ENCODE measurements at regions not wholly inside any gene's neighbourhood (a gene's known extent, or its start where the extent isn't known, plus 50 kb on each side); places are given as distances from the start of the nearest gene placed in this dataset.

GRCh38 chr17:12438212-12438611, 227.5 kb upstream of the MYOCD start:
- no peak for DNase-seq

GRCh38 chr17:12438813-12439586, 226.7 kb upstream of the MYOCD start:
- DNase-seq, result no peak

GRCh38 chr17:12445331-12445730, 220.4 kb upstream of the MYOCD start:
- DNase-seq, result no peak

GRCh38 chr17:12457493-12457892, 208.2 kb upstream of the MYOCD start:
- no peak for DNase-seq

- DNase-seq, result no peak
Measured at GRCh38 chr17:12459736-12460135, 206.0 kb upstream of the MYOCD start.

DNA sequence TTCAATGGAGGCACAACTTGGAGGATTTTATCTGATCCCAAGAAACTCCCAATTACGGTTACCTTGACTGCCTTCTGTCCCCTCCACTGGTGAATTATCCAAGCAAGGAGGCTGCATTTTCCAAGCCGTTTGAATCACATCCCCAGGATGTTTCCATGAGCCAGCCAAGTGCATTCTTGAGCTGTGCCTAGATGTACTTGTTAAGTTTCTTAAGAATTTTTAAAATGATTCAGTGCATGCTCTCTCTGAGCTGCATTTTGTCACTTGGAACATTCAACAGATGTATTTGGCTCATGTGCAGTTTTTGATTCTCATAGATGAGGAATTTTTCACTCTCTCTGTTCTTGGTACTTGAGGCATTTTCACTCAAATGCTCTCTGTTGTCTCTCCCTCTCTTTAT, 202.6 kb upstream of the MYOCD start:
- no peak for DNase-seq

DNA sequence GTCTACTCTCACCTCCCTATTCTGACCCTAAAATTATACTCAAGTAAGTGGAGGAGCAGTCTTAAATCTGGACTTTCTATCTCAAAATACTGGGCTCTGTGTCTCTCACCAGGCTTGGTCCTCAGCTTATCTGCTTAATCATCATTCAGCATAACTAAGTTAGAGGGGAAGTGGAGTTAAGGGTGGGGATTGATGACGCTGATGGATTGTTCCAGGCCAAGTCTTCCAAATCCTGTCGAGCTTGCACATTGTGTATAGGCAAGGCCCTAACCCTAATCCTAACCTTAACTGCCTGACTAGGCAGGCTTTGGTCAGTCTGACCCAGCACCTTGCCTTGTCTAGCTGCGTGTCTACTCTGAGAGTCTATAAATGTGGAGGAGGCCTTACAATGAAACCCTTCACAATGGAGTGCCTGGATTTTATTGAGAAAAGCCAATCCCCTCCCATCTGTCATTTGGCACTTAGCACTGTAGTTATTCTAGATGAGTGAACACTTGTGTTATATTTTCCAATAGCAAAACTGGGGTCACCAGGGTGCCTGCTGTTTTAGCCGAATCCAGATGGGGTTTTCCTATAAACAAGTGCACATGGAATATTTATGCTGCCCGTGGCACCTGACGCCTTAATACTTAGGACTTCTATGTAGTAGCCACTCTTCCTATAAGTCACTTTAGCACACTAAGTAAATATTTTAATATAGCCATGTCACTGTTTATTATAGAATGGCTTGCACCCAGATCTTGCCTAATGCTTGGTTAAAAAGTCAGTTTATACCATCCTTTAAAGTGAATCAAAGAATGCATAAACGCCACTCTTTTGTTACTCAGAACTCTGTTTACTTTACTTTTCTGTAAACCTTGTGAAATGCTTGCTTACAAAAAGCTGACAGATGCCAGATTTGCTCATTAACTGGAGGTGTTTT, 193.2 kb upstream of the MYOCD start:
- DNase-seq, result no peak

DNA sequence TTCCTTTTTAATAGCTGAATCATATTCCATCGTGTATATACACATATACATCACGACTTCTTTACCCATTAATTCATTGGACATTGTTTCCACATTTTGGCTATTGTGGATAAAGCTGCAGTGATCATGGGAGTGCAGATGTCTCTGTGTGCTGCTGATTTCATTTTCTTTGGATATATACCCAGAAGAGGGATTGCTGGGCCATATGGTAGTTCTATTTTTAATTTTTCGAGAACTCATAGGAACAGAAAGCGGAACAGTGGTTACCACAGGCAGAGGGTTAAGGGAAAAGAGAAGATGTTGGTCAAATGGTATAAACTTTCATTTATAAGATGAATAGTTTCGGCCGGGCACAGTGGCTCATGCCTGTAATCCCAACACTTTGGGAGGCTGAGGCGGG, 187.4 kb upstream of the MYOCD start:
- DNase-seq, result no peak

DNA sequence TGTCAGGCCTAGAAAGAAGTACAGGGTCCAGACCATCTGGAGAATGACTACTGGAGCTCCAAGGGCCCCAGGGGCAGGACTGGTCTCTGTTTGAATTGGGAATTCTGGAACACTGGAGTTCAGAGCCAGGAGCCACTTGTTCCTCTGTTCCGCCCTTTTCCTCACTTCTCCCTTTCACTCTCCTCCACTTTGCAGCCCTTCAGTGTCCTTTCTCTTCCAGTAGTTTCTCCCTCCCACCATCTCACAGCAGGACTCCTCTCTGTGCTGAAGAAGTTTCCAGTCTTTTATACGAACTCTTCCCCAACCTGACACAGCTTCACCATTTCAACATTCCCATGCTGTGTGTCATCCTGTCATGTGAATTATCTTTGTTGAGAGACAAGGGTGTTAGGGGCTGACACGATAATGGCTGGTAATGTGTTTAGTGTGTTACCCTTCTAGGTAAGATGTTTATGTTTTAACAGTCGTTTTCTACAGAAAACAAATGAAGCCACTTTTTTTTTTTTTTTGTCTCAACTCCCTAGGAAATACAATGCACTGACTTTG, 180.3 kb upstream of the MYOCD start:
- no peak for DNase-seq

DNA sequence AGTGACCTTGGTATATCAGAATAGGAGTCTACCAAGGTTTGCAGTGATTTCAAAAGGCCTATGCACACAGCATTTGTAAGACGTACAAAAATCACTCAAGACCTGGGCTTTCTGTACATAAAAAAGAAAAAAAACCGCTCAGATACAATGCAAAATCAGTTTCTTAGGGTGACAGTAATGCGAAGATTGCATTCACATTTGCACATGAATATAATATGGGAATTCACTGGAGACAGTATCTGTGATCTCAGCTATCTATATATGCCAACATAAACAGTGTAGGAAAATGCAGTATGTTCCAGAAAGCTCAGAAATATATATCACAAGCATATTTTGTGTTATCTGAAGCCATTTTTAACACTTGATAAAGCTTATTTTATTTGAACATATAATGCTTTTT, 176.4 kb upstream of the MYOCD start:
- no peak for DNase-seq

DNA sequence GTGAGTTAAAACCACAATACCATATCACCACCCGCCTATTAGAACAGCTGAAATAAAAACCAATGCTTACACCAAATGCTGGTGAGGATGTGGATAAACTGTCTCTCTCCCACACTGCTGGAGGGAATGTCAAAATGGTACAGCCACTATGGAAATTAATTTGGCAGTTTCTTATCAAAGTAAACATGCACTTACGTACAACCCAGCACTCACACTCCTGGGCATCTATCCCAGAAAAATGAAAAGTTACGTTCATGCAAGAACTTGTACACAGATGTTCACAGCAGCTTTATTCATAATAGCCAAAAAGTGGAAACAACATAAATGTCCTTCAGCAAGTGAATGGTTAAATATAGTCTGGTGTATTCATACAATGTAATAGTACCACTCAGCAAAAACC, 173.2 kb upstream of the MYOCD start:
- no peak for DNase-seq

DNA sequence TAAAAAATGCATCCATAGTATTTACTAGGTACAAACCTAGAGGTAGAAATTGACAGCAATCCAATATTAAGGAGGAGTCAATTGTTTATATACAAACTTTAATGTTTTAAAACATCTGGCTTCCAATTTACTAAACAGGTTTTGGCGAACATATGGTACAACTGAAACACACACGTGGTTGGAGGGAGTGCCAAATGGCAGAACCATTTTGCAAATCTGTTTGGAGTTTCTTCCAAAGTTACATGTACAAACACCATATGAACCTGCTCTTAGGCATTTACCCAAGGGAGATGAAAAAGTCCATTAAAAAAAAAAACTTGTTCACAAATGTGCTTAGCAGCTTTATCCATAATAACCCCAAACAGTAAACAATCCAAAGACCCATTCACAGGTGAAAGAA, 159.8 kb upstream of the MYOCD start:
- DNase-seq, result no peak

DNA sequence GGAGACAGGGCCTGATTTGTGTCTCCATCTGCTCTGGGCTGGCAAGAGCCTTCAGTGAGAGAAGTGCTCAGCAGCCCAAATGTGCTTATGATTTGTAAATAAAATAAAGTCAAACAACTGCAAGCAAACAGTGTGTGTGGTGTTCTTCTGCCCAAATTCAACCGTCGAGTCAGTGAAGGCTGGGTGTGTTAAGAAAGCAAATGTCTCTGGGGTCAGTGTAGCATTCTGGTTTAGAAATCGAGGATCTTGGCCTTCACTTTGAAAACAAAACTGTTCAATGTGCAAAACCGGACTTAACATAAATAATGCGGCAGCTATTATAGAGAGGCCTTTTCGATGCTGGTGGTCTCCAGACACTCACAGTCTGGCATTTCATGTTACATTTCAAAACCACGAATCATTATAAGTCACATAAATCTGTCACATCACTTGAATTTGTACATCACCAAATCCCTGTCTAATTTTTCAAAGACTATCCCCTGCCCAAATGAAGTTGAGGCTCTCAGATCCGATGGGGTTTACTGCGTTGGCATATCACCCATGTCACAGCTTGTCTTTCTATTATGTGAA, 158.6 kb upstream of the MYOCD start:
- DNase-seq, result no peak

DNA sequence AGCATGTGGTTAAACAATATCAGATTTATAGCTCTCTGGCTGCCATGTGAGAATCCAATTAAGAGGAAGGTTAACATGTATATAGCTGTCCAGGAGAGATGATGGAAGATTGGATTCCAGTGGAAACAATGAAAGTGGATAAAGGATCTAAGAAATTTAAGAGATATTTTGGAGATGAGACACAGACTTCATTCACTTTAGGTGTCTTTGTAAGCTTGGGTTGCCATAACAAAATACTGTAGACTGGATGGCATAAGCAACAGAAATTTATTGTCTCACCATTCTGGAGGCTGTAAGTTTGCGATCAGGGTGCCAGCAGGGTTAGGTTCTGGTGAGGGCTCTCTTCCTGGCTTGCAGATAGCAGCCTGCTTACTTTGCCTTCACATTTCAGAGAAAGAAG, 155.9 kb upstream of the MYOCD start:
- DNase-seq, result no peak

DNA sequence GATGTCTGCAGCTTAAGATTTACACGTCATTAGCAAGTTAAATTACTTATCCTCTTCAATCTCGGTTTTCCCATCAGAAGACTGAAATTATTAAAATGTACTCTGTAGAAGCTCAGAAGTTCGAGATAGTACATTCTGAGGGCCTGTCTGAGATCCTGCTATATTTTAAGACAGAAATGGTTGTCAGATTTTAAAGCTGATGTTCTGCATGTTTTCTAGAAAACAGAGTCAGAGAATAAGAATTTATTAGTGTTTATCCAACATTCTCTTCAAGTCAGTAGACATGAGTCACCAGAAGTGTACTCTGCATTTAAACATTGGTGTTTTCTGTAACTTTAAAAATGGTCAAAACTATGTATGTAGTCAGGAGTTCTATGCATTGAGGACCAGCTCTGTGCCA, 155.2 kb upstream of the MYOCD start:
- no peak for DNase-seq

DNA sequence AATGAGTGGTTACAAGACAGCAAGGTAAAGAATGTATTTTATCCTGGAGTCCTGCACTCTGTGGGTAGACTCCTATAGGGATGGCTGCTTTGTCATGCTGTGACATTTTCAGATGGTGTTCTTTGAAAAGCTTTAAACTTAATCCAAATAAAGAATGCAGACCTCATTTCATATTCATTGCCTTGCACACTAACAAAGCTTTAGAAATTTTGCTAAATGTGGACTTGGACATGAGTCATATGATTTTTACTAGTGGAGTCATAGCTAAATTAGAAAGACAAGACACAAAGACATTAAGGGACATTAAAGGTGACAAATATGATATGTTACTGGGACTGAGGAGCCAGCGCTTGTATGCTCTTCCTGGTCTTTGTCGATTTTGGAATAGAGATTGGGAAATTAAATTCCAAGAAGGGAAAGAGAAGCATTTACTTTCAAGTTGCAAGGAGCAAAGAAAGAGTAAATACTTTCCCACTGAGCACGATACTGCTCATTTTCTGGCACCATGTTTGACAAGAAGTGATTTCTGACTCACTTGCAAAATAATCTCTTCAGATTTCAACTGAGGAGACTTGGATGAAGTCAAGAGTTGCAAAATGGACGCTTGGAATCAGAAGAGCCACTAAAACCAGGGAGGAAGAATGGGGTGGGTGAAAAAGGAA, 152.9 kb upstream of the MYOCD start:
- DNase-seq, result no peak

DNA sequence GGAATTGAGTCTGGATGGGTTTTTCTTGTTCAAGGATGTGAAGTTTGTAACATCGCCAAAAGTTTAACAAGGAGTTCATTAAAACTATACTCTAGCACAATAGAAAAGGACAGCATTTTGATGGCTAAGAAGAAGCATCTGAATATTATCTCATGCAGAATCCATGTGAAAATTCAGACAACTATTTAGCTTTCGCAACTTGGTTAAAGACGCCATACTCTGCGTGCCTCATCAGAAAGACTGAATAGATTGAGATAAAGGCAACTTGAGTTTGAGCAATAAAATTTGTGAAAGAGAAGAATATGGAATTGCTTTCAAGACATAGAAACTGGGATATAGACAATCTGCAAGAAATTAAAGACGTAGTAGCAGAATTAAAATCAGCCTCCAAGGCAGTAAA, 151.1 kb upstream of the MYOCD start:
- no peak for DNase-seq

GRCh38 chr17:12519956-12520594, 145.6 kb upstream of the MYOCD start:
- DNase-seq, result no peak

GRCh38 chr17:12521416-12521815, 144.3 kb upstream of the MYOCD start:
- no peak for DNase-seq

DNA sequence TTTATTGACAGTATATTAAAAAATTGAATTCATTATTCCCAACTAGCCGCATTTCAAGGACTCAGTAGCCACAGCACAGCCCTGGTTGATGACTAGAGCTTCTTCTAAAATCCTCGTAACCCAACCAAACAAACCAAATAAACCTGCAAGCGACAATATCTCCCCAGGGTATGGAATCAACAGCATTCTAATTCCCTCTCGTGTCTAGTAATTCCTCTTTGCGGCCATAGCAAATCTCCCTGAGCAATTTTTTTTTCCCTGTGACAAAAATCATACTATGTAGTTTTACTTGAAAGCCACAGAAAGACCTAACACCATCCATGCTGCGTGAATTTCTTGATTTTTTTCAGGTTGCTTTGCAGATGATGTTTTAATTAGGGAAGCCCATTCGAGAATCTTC, 143.4 kb upstream of the MYOCD start:
- no peak for DNase-seq

- DNase-seq, result peak; percentile 5
Measured at GRCh38 chr17:12522743-12523183, 142.9 kb upstream of the MYOCD start.

Data from muscle of arm (tissue), 1 donor.